Right lobe of liver (tissue), 6 donors: ENCODE measurements at regions not wholly inside any gene's neighbourhood (a gene's known extent, or its start where the extent isn't known, plus 50 kb on each side); places are given as distances from the start of the nearest gene placed in this dataset.

Experiments
- ATAC-seq, 4 donors: fragments of 200-7000 bp; cut with Tn5 transposase; one replicate each; pipeline ENCODE4 v1.9.1; 2020; ENCODE audit warnings: mild to moderate bottlenecking in 4 of 4, moderate library complexity in 4 of 4
- DNase-seq, 3 donors: peaks; one replicate each; pipeline ENCODE4 v3.0.0-alpha.2; 2020
- H3K27ac ChIP-seq, 3 donors: fragments of 200-600 bp; one replicate each; pipeline ENCODE4 v1.8.0; 2022
- H3K27me3 ChIP-seq, 2 donors: fragments of 200-600 bp; one replicate each; pipeline ENCODE4 v1.8.0; 2022
- H3K36me3 ChIP-seq, 4 donors: fragments of 200-600 bp; sonication (generic) in 1 of 4; one replicate each; pipeline versions ENCODE4 v1.5.1 to v1.8.0; 2017 to 2022; ENCODE audit warnings: control low read depth in 1 of 4
- H3K4me1 ChIP-seq, 4 donors: fragments of 200-600 bp; sonication (generic) in 1 of 4; one replicate each; pipeline versions ENCODE4 v1.5.1 to v1.8.0; 2017 to 2022; ENCODE audit warnings: control low read depth in 1 of 4
- H3K4me3 ChIP-seq, 3 donors: fragments of 200-600 bp; one replicate each; pipeline ENCODE4 v1.8.0; 2022
- H3K9me3 ChIP-seq, 4 donors: fragments of 200-600 bp; sonication (generic) in 1 of 4; one replicate each; pipeline versions ENCODE4 v1.5.1 to v1.8.0; 2017 to 2022; ENCODE audit warnings: control low read depth in 1 of 4
- POLR2A ChIP-seq: fragments of 450-650 bp; IDR thresholded peaks from one replicate; pipeline ENCODE4 v1.6.1; 2017; ENCODE audit warnings: antibody characterized with exemption, mild to moderate bottlenecking
- WGBS: methylation state at CpG from one replicate; pipeline ENCODE4 v1.1.6; 2018; ENCODE audit warnings: low coverage, low lambda C conversion rate; ENCODE audit not compliant: insufficient coverage; ENCODE audit errors: missing lambda C conversion rate; 5-methylcytosine and 5-hydroxymethylcytosine counted together
- intact Hi-C, 2 donors: fragments of 100-400 bp; cut with DNase I; formaldehyde crosslinking; loops; one replicate each; pipeline versions ENCODE4 v1.11.2 to v1.14.1; 2022
- TF ChIP-seq, protein P1 (sequence below), 4 donors: fragments of 200-600 bp in 3 of 4; fragments of 450-650 bp in 1 of 4; IDR thresholded peaks; one replicate each; pipeline versions ENCODE4 v1.5.1 to v1.8.0; 2016 to 2022; ENCODE audit warnings: antibody characterized with exemption in 4 of 4, mild to moderate bottlenecking in 2 of 4
- donor health status: DM: no; HTN: yes; CAD: no.
- donor health status: DM: no; HTN: no; CAD: no.
- donor health status: DM: no; HTN: no; CAD: no.
- donor health status: DM: no; HTN: yes; CAD: no.
- donor health status: DM: no; HTN: yes; CAD: no.

DNA sequence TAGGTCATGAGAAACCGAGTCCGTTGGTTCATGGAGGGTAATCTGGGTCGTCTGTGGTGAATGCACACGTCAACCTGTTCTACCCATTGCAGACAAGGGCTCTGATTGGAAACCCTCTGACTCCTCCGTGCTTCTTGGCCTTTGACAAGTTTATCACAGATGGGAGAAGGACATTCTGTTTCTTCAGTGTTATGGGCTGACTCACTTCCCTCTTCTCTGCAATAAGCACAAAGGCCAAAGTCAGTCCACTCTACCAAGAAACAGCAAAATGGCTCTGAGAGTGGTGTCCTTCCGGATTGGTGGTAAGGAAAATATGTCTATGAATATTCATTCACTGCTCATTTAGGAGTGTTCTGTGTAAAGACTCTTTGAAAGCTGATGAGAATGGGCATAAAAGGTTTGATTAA lies 89.3 kb downstream of the FEM1C start:
- Histone ChIP-seq H3K4me1 (peaks cover 0 to 9% (median 0%) of the 10 kb centered on the region in 4 donors), H3K9me3 (no peaks in the 10 kb centered on the region), H3K27me3 (no peaks in the 10 kb centered on the region), H3K36me3 (no peaks in the 10 kb centered on the region), H3K4me3 (no peak overlapping the region), H3K27ac (no peak overlapping the region)
- intact Hi-C loops, result no loop called here
- ATAC-seq (peak in 3 of 4 donors; percentile 8 to 50 (median 33)), DNase-seq (no peak)
- no peak for TF ChIP-seq POLR2A
- TF ChIP-seq, protein P1, sequence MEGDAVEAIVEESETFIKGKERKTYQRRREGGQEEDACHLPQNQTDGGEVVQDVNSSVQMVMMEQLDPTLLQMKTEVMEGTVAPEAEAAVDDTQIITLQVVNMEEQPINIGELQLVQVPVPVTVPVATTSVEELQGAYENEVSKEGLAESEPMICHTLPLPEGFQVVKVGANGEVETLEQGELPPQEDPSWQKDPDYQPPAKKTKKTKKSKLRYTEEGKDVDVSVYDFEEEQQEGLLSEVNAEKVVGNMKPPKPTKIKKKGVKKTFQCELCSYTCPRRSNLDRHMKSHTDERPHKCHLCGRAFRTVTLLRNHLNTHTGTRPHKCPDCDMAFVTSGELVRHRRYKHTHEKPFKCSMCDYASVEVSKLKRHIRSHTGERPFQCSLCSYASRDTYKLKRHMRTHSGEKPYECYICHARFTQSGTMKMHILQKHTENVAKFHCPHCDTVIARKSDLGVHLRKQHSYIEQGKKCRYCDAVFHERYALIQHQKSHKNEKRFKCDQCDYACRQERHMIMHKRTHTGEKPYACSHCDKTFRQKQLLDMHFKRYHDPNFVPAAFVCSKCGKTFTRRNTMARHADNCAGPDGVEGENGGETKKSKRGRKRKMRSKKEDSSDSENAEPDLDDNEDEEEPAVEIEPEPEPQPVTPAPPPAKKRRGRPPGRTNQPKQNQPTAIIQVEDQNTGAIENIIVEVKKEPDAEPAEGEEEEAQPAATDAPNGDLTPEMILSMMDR (IDR thresholded peaks at IDR 0.05), result no peak
- WGBS, result 71% methylated on average over 6 of the region's 6 CpGs

DNA sequence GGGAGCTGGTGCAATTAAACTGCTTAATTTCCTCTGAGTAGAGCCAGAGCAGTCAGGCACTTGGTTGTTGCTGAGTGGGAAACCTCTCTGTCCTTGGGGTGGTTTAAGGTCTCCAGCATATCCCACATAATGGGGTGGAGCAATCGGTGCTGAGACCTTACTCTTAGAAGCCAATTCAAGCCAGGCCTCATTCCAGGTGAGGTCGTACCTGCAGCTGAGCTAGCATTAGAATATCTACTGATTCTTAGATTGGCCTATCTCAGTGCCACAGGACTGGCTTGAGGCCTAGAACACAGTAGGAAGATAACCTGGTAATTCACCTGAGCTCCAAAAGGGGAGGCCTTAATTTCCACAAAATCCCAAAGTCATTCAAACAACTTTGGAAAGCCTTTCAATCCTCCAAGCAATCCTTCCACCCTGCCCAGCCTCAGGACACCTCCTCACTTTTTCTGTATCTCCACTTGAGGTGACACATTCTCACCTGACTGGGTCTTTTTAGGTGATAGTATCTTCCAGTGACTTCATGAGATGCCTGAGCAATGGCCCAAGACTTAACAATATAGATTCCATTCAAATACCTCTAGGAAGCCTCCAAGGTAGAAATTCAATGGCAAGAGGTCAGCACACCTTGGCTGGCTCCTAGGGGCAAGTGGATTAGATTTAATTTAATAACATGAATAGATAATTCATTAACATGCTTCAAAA lies 91.0 kb downstream of the FEM1C start:
- Histone ChIP-seq H3K4me3 (no peak overlapping the region), H3K27ac (no peak overlapping the region), H3K9me3 (no peaks in the 10 kb centered on the region), H3K27me3 (no peaks in the 10 kb centered on the region), H3K36me3 (no peaks in the 10 kb centered on the region), H3K4me1 (peaks cover 0 to 10% (median 0%) of the 10 kb centered on the region in 4 donors)
- intact Hi-C loops, result no loop called here
- WGBS, result no CpG with 5 or more reads among the region's 2 CpGs
- TF ChIP-seq, protein P1 (IDR thresholded peaks at IDR 0.05), result no peak
- TF ChIP-seq POLR2A, result no peak
- ATAC-seq (no peak), DNase-seq (no peak)

DNA sequence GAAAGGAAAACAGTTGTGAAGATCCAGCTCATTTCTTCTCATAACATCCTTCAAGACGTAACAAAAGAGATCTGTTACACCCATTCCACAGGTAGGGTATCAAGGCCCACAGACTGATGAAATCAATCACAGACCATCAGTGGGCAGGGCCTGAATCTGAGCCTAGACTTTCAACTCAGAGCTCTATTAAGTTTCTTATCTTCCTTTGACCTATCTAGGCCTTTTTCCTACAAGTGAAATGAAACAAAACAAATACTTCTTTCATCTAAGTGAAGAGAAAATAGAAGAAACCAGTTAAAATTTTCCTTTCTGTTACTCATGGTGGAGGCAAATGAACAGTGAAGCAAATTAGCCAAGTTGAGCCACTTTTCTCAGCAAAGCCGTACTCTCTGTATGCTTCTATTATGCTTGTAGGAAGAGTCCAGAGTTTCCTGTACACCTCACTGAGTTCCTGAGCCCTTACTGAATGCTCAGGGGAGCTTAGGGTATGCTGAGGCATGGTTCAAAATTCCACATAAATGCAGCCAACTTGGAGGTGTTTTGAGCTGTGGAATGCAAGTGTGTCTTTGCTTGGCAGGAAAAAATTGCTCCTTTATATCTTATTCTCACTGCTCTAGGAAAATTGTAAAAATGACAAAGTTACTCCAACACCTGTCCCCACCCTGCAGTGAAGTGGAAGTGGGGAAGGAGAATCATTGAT lies 91.9 kb downstream of the FEM1C start:
- Histone ChIP-seq H3K27me3 (no peaks in the 10 kb centered on the region), H3K36me3 (no peaks in the 10 kb centered on the region), H3K9me3 (no peaks in the 10 kb centered on the region), H3K4me3 (no peak overlapping the region), H3K27ac (no peak overlapping the region), H3K4me1 (peaks cover 0 to 10% (median 0%) of the 10 kb centered on the region in 4 donors)
- intact Hi-C loops, result no loop called here
- WGBS, result 93% methylated on average over 2 of the region's 2 CpGs
- TF ChIP-seq, protein P1 (IDR thresholded peaks at IDR 0.05), result no peak
- DNase-seq, result no peak
- ATAC-seq, result no peak

DNA sequence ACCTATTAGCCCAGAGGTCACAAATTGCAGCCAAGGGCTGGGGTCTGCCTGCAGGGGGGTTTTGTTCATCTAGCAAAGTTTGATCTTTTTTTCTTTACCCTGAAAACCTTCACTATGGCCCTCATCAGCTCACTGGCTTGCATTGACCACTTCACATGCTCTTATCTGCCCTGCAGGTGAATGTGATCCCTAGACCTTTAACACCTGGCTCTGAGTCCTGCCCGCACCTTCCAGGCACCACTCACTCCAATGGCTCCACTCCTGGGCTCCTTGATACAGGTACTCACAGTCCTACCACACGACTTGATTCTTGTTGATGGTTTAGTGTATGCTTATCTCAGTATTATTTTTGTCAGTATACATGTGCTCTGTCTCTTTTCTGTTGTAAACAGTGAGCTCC lies 92.5 kb downstream of the FEM1C start:
- H3K9me3 ChIP-seq, result no peaks in the 10 kb centered on the region
- H3K27ac ChIP-seq, result no peak overlapping the region
- no peak overlapping the region for H3K4me3 ChIP-seq
- no peaks in the 10 kb centered on the region for H3K27me3 ChIP-seq
- no peak for ATAC-seq
- TF ChIP-seq, protein P1 (IDR thresholded peaks at IDR 0.05), result no peak
- no peak for TF ChIP-seq POLR2A
- peaks cover 0 to 10% (median 0%) of the 10 kb centered on the region in 4 donors for H3K4me1 ChIP-seq
- no peaks in the 10 kb centered on the region for H3K36me3 ChIP-seq
- intact Hi-C loops, result no loop called here
- no peak for DNase-seq
- 67% methylated on average over 2 of the region's 2 CpGs for whole genome bisulfite sequencing
